ENCODE measurements at regions not wholly inside any gene's neighbourhood (a gene's known extent, or its start where the extent isn't known, plus 50 kb on each side); places are given as distances from the start of the nearest gene placed in this dataset.
A peak's percentile ranks its signal among the peaks of the same experiment; 100 is the strongest.

- DNase-seq (ENCODE audit: low read depth), result no peak
Observed at GRCh38 chr13:39100996-39101738, 62.9 kb downstream of the NHLRC3 start.

GRCh38 chr13:39102981-39103490 is 64.8 kb downstream of the NHLRC3 start:
- DNase-seq (ENCODE audit: low read depth), result no peak

GRCh38 chr13:39105110-39105509 is 66.9 kb downstream of the NHLRC3 start:
- no peak for DNase-seq (ENCODE audit: low read depth)

GRCh38 chr13:39106216-39107005 is 68.2 kb downstream of the NHLRC3 start:
- no peak for DNase-seq (ENCODE audit: low read depth)

GRCh38 chr13:39107561-39107960 is 69.3 kb downstream of the NHLRC3 start:
- DNase-seq (ENCODE audit: low read depth), result no peak

- no peak for DNase-seq (ENCODE audit: low read depth)
Observed at GRCh38 chr13:39108783-39109182, 70.5 kb downstream of the NHLRC3 start.

GRCh38 chr13:39110518-39111097 is 72.4 kb downstream of the NHLRC3 start:
- DNase-seq (ENCODE audit: low read depth), result no peak

- DNase-seq (ENCODE audit: low read depth), result no peak
Observed at GRCh38 chr13:39111145-39111544, 72.9 kb downstream of the NHLRC3 start.

GRCh38 chr13:39119422-39119821 is 81.2 kb downstream of the NHLRC3 start:
- no peak for DNase-seq (ENCODE audit: low read depth)

GRCh38 chr13:39123578-39123977 is 85.3 kb downstream of the NHLRC3 start:
- no peak for DNase-seq (ENCODE audit: low read depth)

- no peak for DNase-seq (ENCODE audit: low read depth)
Observed at GRCh38 chr13:39129213-39129612, 91.0 kb downstream of the NHLRC3 start.

- no peak for DNase-seq (ENCODE audit: low read depth)
Observed at GRCh38 chr13:39130301-39130700, 92.0 kb downstream of the NHLRC3 start.

- DNase-seq (ENCODE audit: low read depth), result peak; percentile 6
Observed at GRCh38 chr13:39132286-39133230, 94.3 kb downstream of the NHLRC3 start.

- no peak for DNase-seq (ENCODE audit: low read depth)
Observed at GRCh38 chr13:39133781-39134180, 95.5 kb downstream of the NHLRC3 start.

GRCh38 chr13:39134574-39134973 is 96.3 kb downstream of the NHLRC3 start:
- no peak for DNase-seq (ENCODE audit: low read depth)

- DNase-seq (ENCODE audit: low read depth), result no peak
Observed at GRCh38 chr13:39144391-39144790, 106.1 kb downstream of the NHLRC3 start.

GRCh38 chr13:39144941-39145533 is 106.8 kb downstream of the NHLRC3 start:
- peak; percentile 68 for DNase-seq (ENCODE audit: low read depth)

- DNase-seq (ENCODE audit: low read depth), result peak; percentile 20
Observed at GRCh38 chr13:39148513-39148961, 110.3 kb downstream of the NHLRC3 start.

GRCh38 chr13:39149896-39150295 is 111.6 kb downstream of the NHLRC3 start:
- DNase-seq (ENCODE audit: low read depth), result no peak

GRCh38 chr13:39154041-39154440 is 115.8 kb downstream of the NHLRC3 start:
- no peak for DNase-seq (ENCODE audit: low read depth)

GRCh38 chr13:39159393-39159792 is 121.1 kb downstream of the NHLRC3 start:
- DNase-seq (ENCODE audit: low read depth), result no peak
